ENCODE measurements at regions not wholly inside any gene's neighbourhood (a gene's known extent, or its start where the extent isn't known, plus 50 kb on each side); places are given as distances from the start of the nearest gene placed in this dataset.

GRCh38 chr7:69017208-69017607 is 581.1 kb upstream of the AUTS2 start:
- no peak for TF ChIP-seq CTCF (IDR thresholded peaks at IDR 0.05 in 4 of 5, conservative IDR thresholded peaks at IDR 0.05 in 1 of 5)
- TF ChIP-seq POLR2A (IDR thresholded peaks at IDR 0.05), result no peak

Data from gastrocnemius medialis (tissue), 4 donors.